ENCODE measurements at regions not wholly inside any gene's neighbourhood (a gene's known extent, or its start where the extent isn't known, plus 50 kb on each side); places are given as distances from the start of the nearest gene placed in this dataset.
"Not testable (repeated sequence)": the region's sequence is repeated elsewhere in the genome, so short reads cannot be mapped to it uniquely, and the experiment has no call there.

- 94 to 96% (median 95%) methylated on average over 9 of the region's 9 CpGs for WGBS, 4 donors
- Histone ChIP-seq H3K4me1 (peaks cover 0 to 12% (median 0%) of the 10 kb centered on the region in 12 donors), H3K9me3 (no peaks in the 10 kb centered on the region), H3K4me3 (no peak overlapping the region), H3K27me3 (no peaks in the 10 kb centered on the region), H3K27ac (no peak overlapping the region), H3K36me3 (no peaks in the 10 kb centered on the region)
- TF ChIP-seq CTCF (IDR thresholded peaks at IDR 0.05) = no peak
- no peak for TF ChIP-seq POLR2A (IDR thresholded peaks at IDR 0.05)
- DNase-seq (no peak), ATAC-seq (no peak)
- intact Hi-C loops (cut with DNase I) = no loop called here
Observed at GRCh38 chr21:35812679-35813078, 247.6 kb downstream of the SETD4 start.

GRCh38 chr21:35811191-35811806, 249.0 kb downstream of the SETD4 start:
- H3K4me1 ChIP-seq = peaks cover 0 to 12% (median 0%) of the 10 kb centered on the region in 12 donors
- intact Hi-C loops (cut with DNase I) = no loop called here
- H3K9me3 ChIP-seq = no peaks in the 10 kb centered on the region
- no peaks in the 10 kb centered on the region for H3K36me3 ChIP-seq
- ATAC-seq (no peak), DNase-seq (no peak)
- H3K27me3 ChIP-seq = no peaks in the 10 kb centered on the region
- 65 to 75% (median 70%) methylated on average over 10 of the region's 10 CpGs for WGBS, 4 donors
- no peak overlapping the region for H3K4me3 ChIP-seq
- H3K27ac ChIP-seq = no peak overlapping the region
- no peak for TF ChIP-seq POLR2A (IDR thresholded peaks at IDR 0.05)
- TF ChIP-seq CTCF (IDR thresholded peaks at IDR 0.05) = no peak

- Histone ChIP-seq H3K27ac (no peak overlapping the region), H3K4me1 (peaks cover 0 to 12% (median 0%) of the 10 kb centered on the region in 12 donors), H3K9me3 (no peaks in the 10 kb centered on the region), H3K4me3 (no peak overlapping the region), H3K36me3 (no peaks in the 10 kb centered on the region), H3K27me3 (no peaks in the 10 kb centered on the region)
- DNase-seq = no peak
- no peak for ATAC-seq
- no peak for TF ChIP-seq CTCF (IDR thresholded peaks at IDR 0.05)
- TF ChIP-seq POLR2A (IDR thresholded peaks at IDR 0.05) = no peak
- intact Hi-C loops (cut with DNase I) = no loop called here
- WGBS, 4 donors = 88 to 96% (median 91%) methylated on average over 7 of the region's 7 CpGs
Observed at GRCh38 chr21:35810431-35810970, 249.8 kb downstream of the SETD4 start.

GRCh38 chr21:35801391-35801790, 258.9 kb downstream of the SETD4 start:
- DNase-seq = no peak
- H3K9me3 ChIP-seq = peaks cover 0 to 10% (median 0%) of the 10 kb centered on the region in 12 donors
- H3K27ac ChIP-seq = no peak overlapping the region
- WGBS, 4 donors = 76 to 82% (median 79%) methylated on average over 4 of the region's 4 CpGs
- no peaks in the 10 kb centered on the region for H3K27me3 ChIP-seq
- ATAC-seq = no peak
- peaks cover 0 to 6% (median 0%) of the 10 kb centered on the region in 12 donors for H3K4me1 ChIP-seq
- H3K4me3 ChIP-seq = no peak overlapping the region
- intact Hi-C loops (cut with DNase I) = no loop called here
- H3K36me3 ChIP-seq = no peaks in the 10 kb centered on the region
- TF ChIP-seq POLR2A (IDR thresholded peaks at IDR 0.05) (no peak), CTCF (IDR thresholded peaks at IDR 0.05) (no peak)

GRCh38 chr21:35800796-35801385, 259.4 kb downstream of the SETD4 start:
- H3K27me3 ChIP-seq; ATAC-seq; H3K36me3 ChIP-seq; H3K27ac ChIP-seq; intact Hi-C loops (cut with DNase I); H3K4me3 ChIP-seq; DNase-seq; H3K4me1 ChIP-seq: not testable (repeated sequence)
- H3K9me3 ChIP-seq = peaks cover 0 to 10% (median 0%) of the 10 kb centered on the region in 12 donors
- 81 to 88% (median 85%) methylated on average over 7 to 9 of the region's 9 CpGs for WGBS, 4 donors

All from heart left ventricle (tissue), 16 donors.